Natural killer cell (primary cell): ENCODE measurements at regions not wholly inside any gene's neighbourhood (a gene's known extent, or its start where the extent isn't known, plus 50 kb on each side); places are given as distances from the start of the nearest gene placed in this dataset.

Source experiments
- ATAC-seq, 3 donors: fragments of 150-1000 bp in 2 of 3; fragments of 200-7000 bp in 1 of 3; cut with Tn5 transposase; 1 replicate in 1 of 3; 2 replicates in 2 of 3; pipeline ENCODE4 v1.10.0; 2021; ENCODE audit warnings: mild to moderate bottlenecking in 2 of 3, moderate library complexity in 2 of 3
- DNase-seq, 2 donors: peaks; one replicate each; pipeline versions ENCODE4 v3.0.0 to v3.0.0-alpha.2; 2013 to 2021; ENCODE audit warnings: mixed read lengths in 1 of 2
- H3K27ac ChIP-seq: one replicate; pipeline ENCODE4 v1.5.1; 2013; ENCODE audit warnings: mild to moderate bottlenecking, low read length
- H3K27me3 ChIP-seq: one replicate; pipeline ENCODE4 v1.6.1; 2013; ENCODE audit warnings: low read length; ENCODE audit not compliant: control insufficient read depth, insufficient read depth
- H3K36me3 ChIP-seq: one replicate; pipeline ENCODE4 v1.6.1; 2013; ENCODE audit warnings: low read length; ENCODE audit not compliant: control insufficient read depth, insufficient read depth
- H3K4me1 ChIP-seq: one replicate; pipeline ENCODE4 v1.6.1; 2013; ENCODE audit warnings: low read length; ENCODE audit not compliant: control insufficient read depth, insufficient read depth
- H3K4me3 ChIP-seq: one replicate; pipeline ENCODE4 v1.5.1; 2013; ENCODE audit warnings: low read length
- H3K9me3 ChIP-seq: one replicate; pipeline ENCODE4 v1.6.1; 2013; ENCODE audit warnings: low read length; ENCODE audit not compliant: control insufficient read depth, insufficient read depth
- H3K27ac Mint-ChIP-seq, 2 donors: one replicate each; pipeline ENCODE4 v1.8.0; 2022; ENCODE audit warnings: mild to moderate bottlenecking in 2 of 2, mixed read lengths in 2 of 2, moderate library complexity in 1 of 2
- H3K27me3 Mint-ChIP-seq, 2 donors: one replicate each; pipeline ENCODE4 v1.8.0; 2022; ENCODE audit warnings: low read depth in 2 of 2, mixed read lengths in 2 of 2
- H3K36me3 Mint-ChIP-seq: one replicate; pipeline ENCODE4 v1.8.0; 2022; ENCODE audit warnings: mixed read lengths
- H3K4me1 Mint-ChIP-seq, 2 donors: one replicate each; pipeline ENCODE4 v1.8.0; 2022; ENCODE audit warnings: mixed read lengths in 2 of 2
- H3K4me3 Mint-ChIP-seq: one replicate; pipeline ENCODE4 v1.8.0; 2022; ENCODE audit warnings: mild to moderate bottlenecking, moderate library complexity, mixed read lengths
- H3K9me3 Mint-ChIP-seq, 2 donors: one replicate each; pipeline ENCODE4 v1.8.0; 2022; ENCODE audit warnings: mixed read lengths in 2 of 2
- CTCF ChIP-seq: fragments of 200-600 bp; IDR thresholded peaks from one replicate; pipeline ENCODE4 v1.8.0; 2022; ENCODE audit warnings: antibody characterized with exemption
- WGBS: methylation state at CpG from one replicate; pipeline ENCODE4 v1.1.7; 2013; ENCODE audit warnings: missing lambda C conversion rate; ENCODE audit not compliant: insufficient coverage; 5-methylcytosine and 5-hydroxymethylcytosine counted together
- intact Hi-C: fragments of 100-400 bp; cut with micrococcal nuclease; formaldehyde crosslinking; loops from one replicate; pipeline ENCODE4 v1.14.2; 2022

GRCh38 chr4:36997727-36998126 is 246.8 kb upstream of the NWD2 start:
- Histone ChIP-seq H3K27me3 (no peaks in the 10 kb centered on the region), H3K9me3 (no peaks in the 10 kb centered on the region), H3K27ac (no peak overlapping the region), H3K4me3 (no peak overlapping the region), H3K36me3 (no peaks in the 10 kb centered on the region), H3K4me1 (no peaks in the 10 kb centered on the region)
- DNase-seq (no peak), ATAC-seq (no peak)
- no peaks in the 10 kb centered on the region for H3K4me1 Mint-ChIP-seq
- intact Hi-C loops: no loop called here
- H3K27ac Mint-ChIP-seq: no peak overlapping the region
- 81% methylated on average over 3 of the region's 3 CpGs for WGBS
- TF ChIP-seq CTCF: no peak
- peaks cover 0 to 4% of the 10 kb centered on the region in 2 donors for H3K9me3 Mint-ChIP-seq
- no peaks in the 10 kb centered on the region for H3K27me3 Mint-ChIP-seq
- H3K36me3 Mint-ChIP-seq: no peaks in the 10 kb centered on the region
- H3K4me3 Mint-ChIP-seq: no peak overlapping the region

- no peaks in the 10 kb centered on the region for H3K27me3 ChIP-seq
- H3K36me3 Mint-ChIP-seq: no peaks in the 10 kb centered on the region
Measured at GRCh38 chr4:37000281-37000680, 244.3 kb upstream of the NWD2 start.

GRCh38 chr4:37001688-37002436 is 242.7 kb upstream of the NWD2 start:
- H3K4me3 ChIP-seq: no peak overlapping the region
- H3K27ac Mint-ChIP-seq: no peak overlapping the region
- no peaks in the 10 kb centered on the region for H3K36me3 ChIP-seq
- H3K4me3 Mint-ChIP-seq: no peak overlapping the region
- DNase-seq: no peak
- intact Hi-C loops: no loop called here
- no peaks in the 10 kb centered on the region for H3K27me3 ChIP-seq
- H3K27ac ChIP-seq: no peak overlapping the region
- no peaks in the 10 kb centered on the region for H3K4me1 Mint-ChIP-seq
- 94% methylated on average over 28 of the region's 30 CpGs for WGBS
- no peaks in the 10 kb centered on the region for H3K36me3 Mint-ChIP-seq
- ATAC-seq: no peak
- H3K9me3 ChIP-seq: peaks cover 6% of the 10 kb centered on the region
- TF ChIP-seq CTCF: no peak
- H3K4me1 ChIP-seq: no peaks in the 10 kb centered on the region
- H3K27me3 Mint-ChIP-seq: no peaks in the 10 kb centered on the region
- peaks cover 2 to 4% of the 10 kb centered on the region in 2 donors for H3K9me3 Mint-ChIP-seq

More at GRCh38 chr4:37000281-37000680, 244.3 kb upstream of the NWD2 start:
- no peak overlapping the region for H3K4me3 Mint-ChIP-seq
- peaks cover 2 to 4% of the 10 kb centered on the region in 2 donors for H3K9me3 Mint-ChIP-seq
- H3K4me1 Mint-ChIP-seq: no peaks in the 10 kb centered on the region
- Histone ChIP-seq H3K36me3 (no peaks in the 10 kb centered on the region), H3K4me1 (no peaks in the 10 kb centered on the region), H3K4me3 (no peak overlapping the region), H3K27ac (no peak overlapping the region), H3K9me3 (peaks cover 3% of the 10 kb centered on the region)
- ATAC-seq (no peak), DNase-seq (no peak)
- intact Hi-C loops: no loop called here
- H3K27ac Mint-ChIP-seq: no peak overlapping the region
- WGBS: 93% methylated on average over 1 of the region's 2 CpGs
- no peaks in the 10 kb centered on the region for H3K27me3 Mint-ChIP-seq
- no peak for TF ChIP-seq CTCF

- 77% methylated on average over 2 of the region's 2 CpGs for WGBS
- no peaks in the 10 kb centered on the region for H3K4me1 ChIP-seq
- H3K4me1 Mint-ChIP-seq: no peaks in the 10 kb centered on the region
Measured at GRCh38 chr4:37002625-37003024, 241.9 kb upstream of the NWD2 start.

More at GRCh38 chr4:37002625-37003024, 241.9 kb upstream of the NWD2 start:
- peaks cover 3 to 4% of the 10 kb centered on the region in 2 donors for H3K9me3 Mint-ChIP-seq
- DNase-seq (no peak), ATAC-seq (no peak)
- no peaks in the 10 kb centered on the region for H3K27me3 ChIP-seq
- TF ChIP-seq CTCF: no peak
- no peak overlapping the region for H3K4me3 Mint-ChIP-seq
- no peaks in the 10 kb centered on the region for H3K36me3 Mint-ChIP-seq
- no peak overlapping the region for H3K27ac Mint-ChIP-seq
- H3K4me3 ChIP-seq: no peak overlapping the region
- H3K27me3 Mint-ChIP-seq: no peaks in the 10 kb centered on the region
- no peaks in the 10 kb centered on the region for H3K36me3 ChIP-seq
- H3K9me3 ChIP-seq: peaks cover 6% of the 10 kb centered on the region
- intact Hi-C loops: no loop called here
- H3K27ac ChIP-seq: no peak overlapping the region
